ENCODE measurements at regions not wholly inside any gene's neighbourhood (a gene's known extent, or its start where the extent isn't known, plus 50 kb on each side); places are given as distances from the start of the nearest gene placed in this dataset.

- Histone ChIP-seq H3K27me3 (no peaks in the 10 kb centered on the region), H3K36me3 (no peaks in the 10 kb centered on the region), H3K4me3 (no peak overlapping the region), H3K9me3 (no peaks in the 10 kb centered on the region), H3K4me1 (no peaks in the 10 kb centered on the region), H3K27ac (no peak overlapping the region)
- ATAC-seq (no peak), DNase-seq (no peak)
- TF ChIP-seq CTCF (IDR thresholded peaks at IDR 0.05) = no peak
- intact Hi-C loops (cut with DNase I) = no loop called here
These were observed 246.3 kb downstream of the SUCLG1 start for GRCh38 chr2:84212611-84213314.

DNA sequence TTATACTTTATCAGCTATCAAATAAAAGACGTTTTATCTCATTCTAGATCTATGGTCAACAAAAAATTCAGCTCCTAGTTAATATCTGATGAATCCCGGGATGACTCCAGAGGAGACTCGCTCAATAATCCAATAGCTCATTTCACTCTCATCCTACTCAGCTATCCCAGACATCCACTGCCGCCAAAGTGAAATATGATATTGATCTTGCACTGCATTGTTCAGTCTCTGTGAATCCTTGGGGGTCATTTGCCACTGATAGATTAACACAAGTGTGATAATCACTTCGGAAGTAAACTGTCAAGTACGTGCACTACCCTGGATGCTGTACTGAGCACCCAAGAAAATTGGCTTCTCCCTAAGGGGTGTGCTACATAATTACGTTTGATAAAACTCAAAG lies 249.1 kb downstream of the SUCLG1 start:
- H3K9me3 ChIP-seq = no peaks in the 10 kb centered on the region
- DNase-seq (no peak), ATAC-seq (no peak)
- no peaks in the 10 kb centered on the region for H3K4me1 ChIP-seq
- H3K27me3 ChIP-seq = no peaks in the 10 kb centered on the region
- no peak overlapping the region for H3K4me3 ChIP-seq
- H3K36me3 ChIP-seq = no peaks in the 10 kb centered on the region
- no peak for TF ChIP-seq CTCF (IDR thresholded peaks at IDR 0.05)
- no peak overlapping the region for H3K27ac ChIP-seq
- intact Hi-C loops (cut with DNase I) = no loop called here

GRCh38 chr2:84204995-84205394 lies 254.1 kb downstream of the SUCLG1 start:
- Histone ChIP-seq H3K36me3 (no peaks in the 10 kb centered on the region), H3K4me3 (no peak overlapping the region), H3K9me3 (no peaks in the 10 kb centered on the region), H3K27ac (no peak overlapping the region), H3K4me1 (no peaks in the 10 kb centered on the region), H3K27me3 (no peaks in the 10 kb centered on the region)
- no peak for TF ChIP-seq CTCF (IDR thresholded peaks at IDR 0.05)
- DNase-seq (no peak), ATAC-seq (no peak)
- intact Hi-C loops (cut with DNase I) = no loop called here

- Histone ChIP-seq H3K27ac (no peak overlapping the region), H3K4me1 (no peaks in the 10 kb centered on the region), H3K9me3 (no peaks in the 10 kb centered on the region), H3K36me3 (no peaks in the 10 kb centered on the region), H3K27me3 (no peaks in the 10 kb centered on the region), H3K4me3 (no peak overlapping the region)
- no peak for ATAC-seq
- no peak for TF ChIP-seq CTCF (IDR thresholded peaks at IDR 0.05)
- intact Hi-C loops (cut with DNase I) = no loop called here
- no peak for DNase-seq
These were observed 256.9 kb downstream of the SUCLG1 start for GRCh38 chr2:84202166-84202565.

DNA sequence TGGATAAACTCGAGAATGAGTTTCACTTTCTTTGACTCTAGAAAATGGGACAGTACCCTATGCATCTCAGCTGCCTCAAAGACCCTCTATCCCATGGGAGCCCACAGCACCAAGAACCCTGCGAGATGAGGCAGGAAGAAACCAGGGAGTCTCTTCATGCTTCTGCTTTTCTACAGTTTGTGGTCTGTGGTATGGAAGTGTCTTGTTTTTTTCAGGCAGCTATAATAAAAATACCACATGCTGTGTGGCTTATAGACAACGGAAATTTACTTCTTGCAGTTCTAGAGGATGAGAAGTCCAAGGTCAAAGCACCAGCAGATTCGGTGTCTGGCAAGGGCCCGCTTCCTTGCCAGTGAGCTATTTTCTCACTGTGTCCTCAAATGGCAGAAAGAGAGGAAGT lies 257.9 kb downstream of the SUCLG1 start:
- no peaks in the 10 kb centered on the region for H3K4me1 ChIP-seq
- no peaks in the 10 kb centered on the region for H3K36me3 ChIP-seq
- intact Hi-C loops (cut with DNase I) = no loop called here
- no peak for DNase-seq
- no peak for ATAC-seq
- H3K9me3 ChIP-seq = no peaks in the 10 kb centered on the region
- H3K4me3 ChIP-seq = no peak overlapping the region
- no peak overlapping the region for H3K27ac ChIP-seq
- H3K27me3 ChIP-seq = no peaks in the 10 kb centered on the region
- no peak for TF ChIP-seq CTCF (IDR thresholded peaks at IDR 0.05)

Measured in left lung (tissue), 4 donors.